ENCODE measurements at regions not wholly inside any gene's neighbourhood (a gene's known extent, or its start where the extent isn't known, plus 50 kb on each side); places are given as distances from the start of the nearest gene placed in this dataset.

- no peak for DNase-seq
These were observed 412.7 kb downstream of the EFNA5 start for GRCh38 chr5:107257885-107258520.

GRCh38 chr5:107254902-107255234 lies 415.9 kb downstream of the EFNA5 start:
- DNase-seq, result no peak

- no peak for DNase-seq
These were observed 416.4 kb downstream of the EFNA5 start for GRCh38 chr5:107254214-107254901.

GRCh38 chr5:107253246-107253645 lies 417.5 kb downstream of the EFNA5 start:
- no peak for DNase-seq

- no peak for DNase-seq
These were observed 419.6 kb downstream of the EFNA5 start for GRCh38 chr5:107251151-107251550.

GRCh38 chr5:107248066-107248695 lies 422.6 kb downstream of the EFNA5 start:
- DNase-seq, result peak in 2 of 5 donors; percentile 0 to 10

- DNase-seq, result no peak
These were observed 423.3 kb downstream of the EFNA5 start for GRCh38 chr5:107247427-107247826.

- no peak for DNase-seq
These were observed 427.5 kb downstream of the EFNA5 start for GRCh38 chr5:107243220-107243579.

- no peak for DNase-seq
These were observed 428.1 kb downstream of the EFNA5 start for GRCh38 chr5:107242411-107243219.

GRCh38 chr5:107241841-107242240 lies 428.9 kb downstream of the EFNA5 start:
- no peak for DNase-seq

- DNase-seq, result no peak
These were observed 435.6 kb downstream of the EFNA5 start for GRCh38 chr5:107235167-107235566.

- no peak for DNase-seq
These were observed 437.9 kb downstream of the EFNA5 start for GRCh38 chr5:107232788-107233187.

GRCh38 chr5:107232293-107232692 lies 438.4 kb downstream of the EFNA5 start:
- no peak for DNase-seq

GRCh38 chr5:107231191-107231590 lies 439.5 kb downstream of the EFNA5 start:
- DNase-seq, result no peak

- no peak for DNase-seq
These were observed 440.4 kb downstream of the EFNA5 start for GRCh38 chr5:107230367-107230766.

GRCh38 chr5:107228226-107228625 lies 442.5 kb downstream of the EFNA5 start:
- no peak for DNase-seq

GRCh38 chr5:107224272-107224671 lies 446.5 kb downstream of the EFNA5 start:
- DNase-seq, result no peak

- no peak for DNase-seq
These were observed 447.7 kb downstream of the EFNA5 start for GRCh38 chr5:107223066-107223465.

- DNase-seq, result no peak
These were observed 450.7 kb downstream of the EFNA5 start for GRCh38 chr5:107219993-107220392.

- no peak for DNase-seq
These were observed 452.1 kb downstream of the EFNA5 start for GRCh38 chr5:107218457-107219193.

- no peak for DNase-seq
These were observed 453.0 kb downstream of the EFNA5 start for GRCh38 chr5:107217721-107218130.

GRCh38 chr5:107216587-107216986 lies 454.1 kb downstream of the EFNA5 start:
- DNase-seq, result no peak

GRCh38 chr5:107215611-107216010 lies 455.1 kb downstream of the EFNA5 start:
- DNase-seq, result no peak
